ENCODE measurements at regions not wholly inside any gene's neighbourhood (a gene's known extent, or its start where the extent isn't known, plus 50 kb on each side); places are given as distances from the start of the nearest gene placed in this dataset.

GRCh38 chr4:83758285-83758684 is 222.4 kb downstream of the GPAT3 start:
- DNase-seq (ENCODE audit: extremely low spot score) = no peak
- ChIA-PET CTCF (interaction anchor here (1.4 to 1.5 kb wide), 2 partner anchors 10 to 771 kb away, joined by 4 to 5 read pairs; no protein-coding TSS in a partner anchor), POLR2A (no interaction called here)
- TF ChIP-seq CTCF (IDR thresholded peaks at IDR 0.05; ENCODE audit: control extremely low read depth, extremely low read depth, low read depth, missing control alignments) = no peak

DNA sequence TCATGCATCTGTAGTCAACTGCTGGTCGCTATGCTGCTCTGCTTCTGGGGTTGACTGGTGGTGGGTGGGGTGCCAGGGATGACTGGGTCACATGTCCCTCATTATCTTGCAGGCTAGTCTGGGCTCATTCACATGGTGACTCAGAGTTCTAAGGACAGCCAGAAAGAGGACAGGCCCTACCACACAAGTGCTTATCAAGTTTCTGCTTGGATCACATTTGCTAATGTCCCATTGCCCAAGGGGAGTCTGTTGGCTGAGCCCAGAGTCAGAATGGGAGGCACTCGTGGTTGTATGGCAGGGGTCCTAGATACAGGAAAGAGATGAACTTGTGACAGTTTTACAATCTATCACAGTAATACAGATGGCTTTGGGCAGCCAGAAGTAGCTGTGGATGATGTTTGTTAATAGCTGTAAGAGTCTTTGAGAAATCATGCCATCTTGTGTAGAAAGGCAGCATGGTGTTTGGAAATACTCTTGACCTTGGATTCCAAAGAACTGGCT is 221.3 kb downstream of the GPAT3 start:
- DNase-seq (ENCODE audit: extremely low spot score) = no peak
- ChIA-PET POLR2A (no interaction called here), CTCF (interaction anchor here (1.4 to 1.5 kb wide), 2 partner anchors 9 to 772 kb away, joined by 4 to 5 read pairs; no protein-coding TSS in a partner anchor)
- TF ChIP-seq CTCF (IDR thresholded peaks at IDR 0.05; ENCODE audit: control extremely low read depth, extremely low read depth, low read depth, missing control alignments) = no peak

- DNase-seq (ENCODE audit: extremely low spot score) = no peak
- POLR2A ChIA-PET = no interaction called here
- TF ChIP-seq CTCF (IDR thresholded peaks at IDR 0.05; ENCODE audit: control extremely low read depth, extremely low read depth, low read depth, missing control alignments) = no peak
- CTCF ChIA-PET = no interaction called here
These were observed 217.4 kb downstream of the GPAT3 start for GRCh38 chr4:83753260-83753659.

DNA sequence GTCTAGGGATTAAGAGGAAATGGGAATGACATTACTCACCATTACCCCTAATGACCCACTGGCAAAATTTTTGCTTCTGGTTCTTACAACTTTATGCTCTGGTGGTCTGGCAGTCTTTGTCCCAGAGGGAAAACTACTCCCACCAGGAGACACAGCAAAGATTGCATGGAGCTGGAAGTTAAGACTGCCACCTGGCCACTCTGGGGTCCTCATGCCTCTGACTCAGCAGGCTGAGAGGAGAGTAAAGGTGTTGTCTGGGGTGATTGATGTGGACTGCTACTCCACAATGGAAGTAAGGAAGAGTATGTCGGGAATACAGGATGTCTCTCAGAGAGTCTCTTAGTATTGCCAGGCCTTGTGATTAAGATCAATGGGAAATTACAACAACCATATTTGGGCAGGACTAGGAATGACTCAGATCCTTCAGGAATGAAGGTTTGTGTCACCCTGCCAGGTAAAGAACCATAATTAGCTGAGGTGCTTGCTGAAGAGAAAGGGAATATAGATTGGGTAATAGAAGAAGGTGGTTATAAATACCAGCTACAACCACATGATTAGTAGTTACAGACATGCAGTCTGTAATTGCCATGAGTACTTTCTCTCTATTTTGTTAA is 215.5 kb downstream of the GPAT3 start:
- no peak for DNase-seq (ENCODE audit: extremely low spot score)
- POLR2A ChIA-PET = no interaction called here

GRCh38 chr4:83748711-83749110 is 212.8 kb downstream of the GPAT3 start:
- no peak for DNase-seq (ENCODE audit: extremely low spot score)
- POLR2A ChIA-PET = no interaction called here
- CTCF ChIA-PET = interaction anchor here (1.2 to 2.2 kb wide), 3 partner anchors 9 to 27 kb away, joined by 3 to 5 read pairs (median 3); no protein-coding TSS in a partner anchor
- TF ChIP-seq CTCF (IDR thresholded peaks at IDR 0.05; ENCODE audit: control extremely low read depth, extremely low read depth, low read depth, missing control alignments) = no peak

More for the DNA sequence above, 215.5 kb downstream of the GPAT3 start:
- CTCF ChIA-PET = no interaction called here
- TF ChIP-seq CTCF (IDR thresholded peaks at IDR 0.05; ENCODE audit: control extremely low read depth, extremely low read depth, low read depth, missing control alignments) = no peak

- TF ChIP-seq CTCF (IDR thresholded peaks at IDR 0.05; ENCODE audit: control extremely low read depth, extremely low read depth, low read depth, missing control alignments) = no peak
- no peak for DNase-seq (ENCODE audit: extremely low spot score)
- ChIA-PET POLR2A (no interaction called here), CTCF (interaction anchor here (0.9 kb wide), 1 partner anchor 10 kb away, joined by 3 read pairs; no protein-coding TSS in a partner anchor)
These were observed 203.0 kb downstream of the GPAT3 start for GRCh38 chr4:83738895-83739294.
